ENCODE measurements at regions not wholly inside any gene's neighbourhood (a gene's known extent, or its start where the extent isn't known, plus 50 kb on each side); places are given as distances from the start of the nearest gene placed in this dataset.

DNA sequence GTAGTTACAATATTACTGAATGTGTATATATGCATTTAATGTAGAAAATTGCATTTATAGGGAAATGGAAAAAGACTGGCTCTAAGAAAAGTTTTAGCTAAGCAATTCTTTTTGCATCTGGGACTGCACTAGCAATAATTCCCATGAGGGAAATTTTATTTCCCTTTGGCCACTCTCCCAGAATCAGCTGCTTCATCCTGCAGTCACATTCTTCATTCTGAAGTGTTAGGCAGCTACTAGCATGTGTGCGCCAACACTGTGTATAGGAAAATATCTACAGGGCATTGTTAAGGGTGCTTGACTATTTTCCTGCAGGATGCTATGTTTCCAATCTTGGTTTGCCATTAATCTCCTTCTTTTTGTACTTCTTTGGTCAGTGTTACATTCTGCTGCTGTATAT lies 312.8 kb upstream of the PCDH20 start:
- TF ChIP-seq, protein P1, sequence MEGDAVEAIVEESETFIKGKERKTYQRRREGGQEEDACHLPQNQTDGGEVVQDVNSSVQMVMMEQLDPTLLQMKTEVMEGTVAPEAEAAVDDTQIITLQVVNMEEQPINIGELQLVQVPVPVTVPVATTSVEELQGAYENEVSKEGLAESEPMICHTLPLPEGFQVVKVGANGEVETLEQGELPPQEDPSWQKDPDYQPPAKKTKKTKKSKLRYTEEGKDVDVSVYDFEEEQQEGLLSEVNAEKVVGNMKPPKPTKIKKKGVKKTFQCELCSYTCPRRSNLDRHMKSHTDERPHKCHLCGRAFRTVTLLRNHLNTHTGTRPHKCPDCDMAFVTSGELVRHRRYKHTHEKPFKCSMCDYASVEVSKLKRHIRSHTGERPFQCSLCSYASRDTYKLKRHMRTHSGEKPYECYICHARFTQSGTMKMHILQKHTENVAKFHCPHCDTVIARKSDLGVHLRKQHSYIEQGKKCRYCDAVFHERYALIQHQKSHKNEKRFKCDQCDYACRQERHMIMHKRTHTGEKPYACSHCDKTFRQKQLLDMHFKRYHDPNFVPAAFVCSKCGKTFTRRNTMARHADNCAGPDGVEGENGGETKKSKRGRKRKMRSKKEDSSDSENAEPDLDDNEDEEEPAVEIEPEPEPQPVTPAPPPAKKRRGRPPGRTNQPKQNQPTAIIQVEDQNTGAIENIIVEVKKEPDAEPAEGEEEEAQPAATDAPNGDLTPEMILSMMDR (IDR thresholded peaks at IDR 0.05), result no peak
- no peak for TF ChIP-seq POLR2A (IDR thresholded peaks at IDR 0.05)

Data from suprapubic skin (tissue), 3 donors.